Endothelial cell of umbilical vein (primary cell): ENCODE measurements at regions not wholly inside any gene's neighbourhood (a gene's known extent, or its start where the extent isn't known, plus 50 kb on each side); places are given as distances from the start of the nearest gene placed in this dataset.

ENCODE experiments used
- BruUV-seq: library from RNA; stranded (reverse); fragments of 400-500 nt; replicated peaks from 2 replicates; lab custom pipeline; 2021; lab: Mats Ljungman, UMichigan
- CTCF ChIA-PET: fragments of 300-600, 350-600 bp; sonication (Branson Sonifier 250); formaldehyde crosslinking; loops from one replicate; lab custom pipeline; 2021; ENCODE audit warnings: antibody characterized with exemption, inconsistent platforms; lab: Charles Lee
- POLR2A ChIA-PET: fragments of 300-600, 350-600 bp; sonication (Branson Sonifier 250); formaldehyde crosslinking; loops from one replicate; lab custom pipeline; 2021; ENCODE audit warnings: antibody characterized with exemption, inconsistent platforms; lab: Charles Lee
- DNase-seq: peaks from one replicate; pipeline ENCODE4 v3.0.0-alpha.2; 2011; ENCODE audit warnings: low read depth, low spot score
- FAIRE-seq: peaks from 2 replicates; lab custom pipeline; 2011; peaks lifted over from hg19 to GRCh38; lab: Jason Lieb, UNC
- H2AFZ ChIP-seq: 2 replicates; pipeline ENCODE4 v1.6.0; 2012; ENCODE audit warnings: low read depth, low read length, control low read depth, inconsistent platforms
- H3K27ac ChIP-seq: 2 replicates; pipeline ENCODE4 v1.5.1; 2011; ENCODE audit warnings: low read depth, mild to moderate bottlenecking, control low read depth, low read length, moderate library complexity; ENCODE audit not compliant: insufficient read depth
- H3K27me3 ChIP-seq, 2 experiments: 2 replicates each; pipeline versions ENCODE4 v1.6.0 to v1.6.1; 2011; ENCODE audit warnings: low read length in 2 of 2, mixed read lengths in 1 of 2; ENCODE audit not compliant: control insufficient read depth in 2 of 2, insufficient read depth in 2 of 2
- H3K36me3 ChIP-seq, 2 experiments: 2 replicates in 1 of 2; 3 replicates in 1 of 2; pipeline ENCODE4 v1.5.1; 2011; ENCODE audit warnings: low read length in 2 of 2, mild to moderate bottlenecking in 1 of 2, moderate library complexity in 1 of 2; ENCODE audit not compliant: control insufficient read depth in 2 of 2, insufficient read depth in 2 of 2; ENCODE audit errors: extremely low read depth in 1 of 2
- H3K4me1 ChIP-seq: 3 replicates; pipeline ENCODE4 v1.5.1; 2011; ENCODE audit warnings: mild to moderate bottlenecking, low read length; ENCODE audit not compliant: control insufficient read depth, insufficient read depth; ENCODE audit errors: extremely low read depth
- H3K4me2 ChIP-seq: 2 replicates; pipeline ENCODE4 v1.6.1; 2011; ENCODE audit warnings: low read length, control low read depth, mixed read lengths; ENCODE audit not compliant: insufficient read depth
- H3K4me3 ChIP-seq, 3 experiments: fragments of 200-600 bp in 1 of 3; sonication (generic), shearing (Covaris generic) in 1 of 3; replicated peaks in 1 of 3; 2 replicates each; pipeline ENCODE4 v1.5.1; 2011 to 2016; ENCODE audit warnings: control low read depth in 3 of 3, low read length in 3 of 3, mild to moderate bottlenecking in 2 of 3, inconsistent platforms in 1 of 3, low read depth in 1 of 3, moderate library complexity in 1 of 3; ENCODE audit not compliant: insufficient read depth in 1 of 3
- H3K79me2 ChIP-seq: 2 replicates; pipeline ENCODE4 v1.6.0; 2012; ENCODE audit warnings: low read length, inconsistent platforms; ENCODE audit not compliant: control insufficient read depth, insufficient read depth
- H3K9ac ChIP-seq: replicated peaks from 2 replicates; pipeline ENCODE3; 2011; ENCODE audit warnings: low read length, control low read depth; ENCODE audit not compliant: insufficient read depth; ENCODE audit errors: extremely low read depth
- H3K9me1 ChIP-seq: replicated peaks from 3 replicates; pipeline ENCODE4 v1.6.0; 2011; ENCODE audit warnings: mild to moderate bottlenecking, low read length; ENCODE audit not compliant: control insufficient read depth, insufficient read depth; ENCODE audit errors: extremely low read depth
- H3K9me3 ChIP-seq: replicated peaks from 2 replicates; pipeline ENCODE4 v1.5.1; 2012; ENCODE audit warnings: low read length, inconsistent platforms; ENCODE audit not compliant: control insufficient read depth, insufficient read depth
- H4K20me1 ChIP-seq: replicated peaks from 2 replicates; pipeline ENCODE3; 2011; ENCODE audit warnings: mild to moderate bottlenecking, low read length; ENCODE audit not compliant: control insufficient read depth, insufficient read depth; ENCODE audit errors: extremely low read depth
- CTCF ChIP-seq, 2 donors: IDR thresholded peaks; 1 replicate in 1 of 2; 2 replicates in 1 of 2; pipeline ENCODE4 v1.5.1; 2011; ENCODE audit warnings: low read length in 2 of 2, mild to moderate bottlenecking in 2 of 2, moderate library complexity in 2 of 2, control low read depth in 1 of 2, inconsistent platforms in 1 of 2, low read depth in 1 of 2; ENCODE audit not compliant: insufficient read depth in 1 of 2; ENCODE audit errors: extremely low read depth in 1 of 2
- EZH2 ChIP-seq: IDR thresholded peaks from 2 replicates; pipeline ENCODE4 v1.6.1; 2012; ENCODE audit warnings: borderline replicate concordance, low read depth, mild to moderate bottlenecking, moderate library complexity, low read length, inconsistent platforms; ENCODE audit not compliant: severe bottlenecking
- FOS ChIP-seq: IDR thresholded peaks from 2 replicates; pipeline ENCODE4 v1.6.1; 2011; ENCODE audit warnings: mild to moderate bottlenecking, low read length, moderate library complexity, borderline replicate concordance; ENCODE audit not compliant: insufficient read depth
- GATA2 ChIP-seq: IDR thresholded peaks from 2 replicates; pipeline ENCODE4 v1.7.0; 2011; ENCODE audit warnings: low read depth, mild to moderate bottlenecking, moderate library complexity, mixed read lengths, low read length; ENCODE audit not compliant: insufficient read length, insufficient read depth
- JUN ChIP-seq: IDR thresholded peaks from 2 replicates; pipeline ENCODE4 v1.6.1; 2011; ENCODE audit warnings: borderline replicate concordance, low read depth; ENCODE audit not compliant: insufficient read length, insufficient read depth
- MAX ChIP-seq: IDR thresholded peaks from 2 replicates; pipeline ENCODE4 v1.6.1; 2011; ENCODE audit not compliant: insufficient read depth, insufficient read length
- MYC ChIP-seq: IDR thresholded peaks from one replicate; pipeline ENCODE4 v1.6.1; 2011; ENCODE audit warnings: mild to moderate bottlenecking, low read depth, low read length
- POLR2A ChIP-seq: IDR thresholded peaks from 2 replicates; pipeline ENCODE4 v1.6.1; 2012; ENCODE audit warnings: low read depth, mild to moderate bottlenecking, control low read depth, low read length
- POLR2AphosphoS5 ChIP-seq: IDR thresholded peaks from 2 replicates; pipeline ENCODE4 v1.6.1; 2012; ENCODE audit warnings: low read depth, mild to moderate bottlenecking, control low read depth, low read length, moderate library complexity; ENCODE audit not compliant: insufficient read depth
- dilution Hi-C: fragments of 300-500 bp; cut with MboI; formaldehyde crosslinking; loops from one replicate; pipeline ENCODE4 v1.15.0; 2019; ENCODE audit warnings: low sequenced_read_pairs; ENCODE audit not compliant: extremely low pct_ligation_motif_present
- intact Hi-C: fragments of 100-400 bp; cut with micrococcal nuclease; formaldehyde crosslinking; loops from one replicate; pipeline ENCODE4 v1.10.0; 2022

- Histone ChIP-seq H4K20me1 (no peaks in the 10 kb centered on the region), H3K9ac (no peak overlapping the region), H3K27ac (no peak overlapping the region), H3K4me3 (no peak overlapping the region), H3K79me2 (no peaks in the 10 kb centered on the region), H3K4me2 (no peak overlapping the region), H3K9me3 (no peaks in the 10 kb centered on the region), H3K4me1 (no peaks in the 10 kb centered on the region), H3K27me3 (no peaks in the 10 kb centered on the region), H3K36me3 (no peaks in the 10 kb centered on the region), H2AFZ (no peak overlapping the region), H3K9me1 (no peaks in the 10 kb centered on the region)
- ChIA-PET CTCF (no interaction called here), POLR2A (no interaction called here)
- DNase-seq (no peak), FAIRE-seq (no peak)
- intact Hi-C loops: no loop called here
- dilution Hi-C loops: no loop called here
- TF ChIP-seq EZH2: no peak
- no peak for TF ChIP-seq CTCF (IDR thresholded peaks at IDR 0.05; ENCODE audit: extremely low read depth in 1 of 2, insufficient read depth in 1 of 2, low read depth in 1 of 2, low read length in 2 of 2)
- TF ChIP-seq MAX: no peak
- no peak for TF ChIP-seq POLR2AphosphoS5
- no peak for TF ChIP-seq POLR2A
- TF ChIP-seq GATA2: no peak
- no peak for TF ChIP-seq FOS
- TF ChIP-seq MYC: no peak
- no peak for TF ChIP-seq JUN
- no TSS peak for BruUV-seq
Observed at GRCh38 chr10:28815681-28816080, 138.4 kb downstream of the BAMBI start.
